ENCODE measurements at regions not wholly inside any gene's neighbourhood (a gene's known extent, or its start where the extent isn't known, plus 50 kb on each side); places are given as distances from the start of the nearest gene placed in this dataset.

- H3K79me2 ChIP-seq (replicated peaks; ENCODE audit: insufficient read depth, low read length) = no peaks in the 10 kb centered on the region
- no peaks in the 10 kb centered on the region for H4K20me1 ChIP-seq (ENCODE audit: insufficient read depth)
- H3K27ac ChIP-seq (ENCODE audit: low read length) = no peak overlapping the region
- H3K36me3 ChIP-seq (ENCODE audit: insufficient read depth, low read length) = no peaks in the 10 kb centered on the region
- H3K9me3 ChIP-seq (ENCODE audit: low read length) = no peaks in the 10 kb centered on the region
- no peak overlapping the region for H3K4me3 ChIP-seq (ENCODE audit: low read length)
- H2AFZ ChIP-seq (ENCODE audit: low read depth, low read length) = no peak overlapping the region
- H3K9me2 ChIP-seq (ENCODE audit: insufficient read depth, low read length) = no peaks in the 10 kb centered on the region
- no peak overlapping the region for H3K9ac ChIP-seq (ENCODE audit: low read length)
- no peak overlapping the region for H3K4me2 ChIP-seq (ENCODE audit: low read length)
- TF ChIP-seq TAF1 (IDR thresholded peaks at IDR 0.05; ENCODE audit: low read depth) (no peak), SMC3 (conservative IDR thresholded peaks at IDR 0.05; ENCODE audit: poor library complexity) (no peak), CTCF (IDR thresholded peaks at IDR 0.05; ENCODE audit: poor library complexity, severe bottlenecking) (no peak), REST (IDR thresholded peaks at IDR 0.05; ENCODE audit: borderline replicate concordance) (no peak), EP300 (conservative IDR thresholded peaks at IDR 0.05; ENCODE audit: poor library complexity, severe bottlenecking) (no peak), POLR2AphosphoS5 (IDR thresholded peaks at IDR 0.05) (no peak), RAD21 (conservative IDR thresholded peaks at IDR 0.05) (no peak), MXI1 (conservative IDR thresholded peaks at IDR 0.05; ENCODE audit: poor library complexity, severe bottlenecking) (no peak), EZH2 (IDR thresholded peaks at IDR 0.05; ENCODE audit: borderline replicate concordance, insufficient read depth, low read length, poor library complexity, severe bottlenecking) (no peak)
- no peaks in the 10 kb centered on the region for H3K27me3 ChIP-seq (ENCODE audit: insufficient read depth, low read depth, low read length)
- H3F3A ChIP-seq (ENCODE audit: insufficient read depth, low read length, poor library complexity, severe bottlenecking) = no peaks in the 10 kb centered on the region
These were observed 346.4 kb upstream of the PRKX start for GRCh38 chrX:4059893-4060292.

DNA sequence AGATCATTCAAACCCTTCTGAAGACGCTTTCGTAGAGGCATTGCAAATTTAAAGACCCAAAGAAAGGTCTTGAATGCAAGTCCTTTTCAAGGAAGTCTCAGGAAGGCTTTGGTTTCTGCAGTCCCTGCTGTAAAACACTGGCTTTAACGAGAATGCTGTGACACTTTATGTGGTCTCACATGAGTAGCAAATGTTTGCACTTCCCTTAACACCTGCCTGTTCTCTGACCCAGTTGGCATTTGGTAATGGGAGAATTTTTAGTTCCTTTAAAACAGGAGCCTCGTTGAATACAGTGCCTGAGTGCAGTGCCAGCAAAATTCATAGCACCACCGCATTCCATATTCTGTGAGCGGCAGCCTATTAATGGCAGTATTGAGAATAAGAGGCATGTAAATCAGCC is 330.5 kb upstream of the PRKX start:
- H3K4me2 ChIP-seq (ENCODE audit: low read length) = no peak overlapping the region
- no peak for TF ChIP-seq RAD21 (conservative IDR thresholded peaks at IDR 0.05)
- TF ChIP-seq MXI1 (conservative IDR thresholded peaks at IDR 0.05; ENCODE audit: poor library complexity, severe bottlenecking) = no peak
- TF ChIP-seq POLR2AphosphoS5 (IDR thresholded peaks at IDR 0.05) = no peak
- no peak for TF ChIP-seq EZH2 (IDR thresholded peaks at IDR 0.05; ENCODE audit: borderline replicate concordance, insufficient read depth, low read length, poor library complexity, severe bottlenecking)
- TF ChIP-seq SMC3 (conservative IDR thresholded peaks at IDR 0.05; ENCODE audit: poor library complexity) = no peak
- no peak for TF ChIP-seq EP300 (conservative IDR thresholded peaks at IDR 0.05; ENCODE audit: poor library complexity, severe bottlenecking)
- TF ChIP-seq CTCF (IDR thresholded peaks at IDR 0.05; ENCODE audit: poor library complexity, severe bottlenecking) = no peak

More for the DNA sequence above, 330.5 kb upstream of the PRKX start:
- Histone ChIP-seq H3K27me3 (ENCODE audit: insufficient read depth, low read depth, low read length) (no peaks in the 10 kb centered on the region), H3K9me3 (ENCODE audit: low read length) (no peaks in the 10 kb centered on the region), H3K36me3 (ENCODE audit: insufficient read depth, low read length) (no peaks in the 10 kb centered on the region), H2AFZ (ENCODE audit: low read depth, low read length) (no peak overlapping the region), H3K27ac (ENCODE audit: low read length) (no peak overlapping the region), H3K9me2 (ENCODE audit: insufficient read depth, low read length) (no peaks in the 10 kb centered on the region), H3K79me2 (replicated peaks; ENCODE audit: insufficient read depth, low read length) (no peaks in the 10 kb centered on the region), H3F3A (ENCODE audit: insufficient read depth, low read length, poor library complexity, severe bottlenecking) (no peaks in the 10 kb centered on the region), H3K9ac (ENCODE audit: low read length) (no peak overlapping the region), H4K20me1 (ENCODE audit: insufficient read depth) (no peaks in the 10 kb centered on the region), H3K4me3 (ENCODE audit: low read length) (no peak overlapping the region)

Measured in neural cell (in vitro differentiated cells).